Stimulated activated CD4-positive, alpha-beta T cell treated with anti-CD3 and anti-CD28 coated beads, Interleukin-1b, Interleukin-23, amount 100 ng/mL, for 24 hours (primary cell): ENCODE measurements at regions not wholly inside any gene's neighbourhood (a gene's known extent, or its start where the extent isn't known, plus 50 kb on each side); places are given as distances from the start of the nearest gene placed in this dataset.
"Not testable (repeated sequence)": the region's sequence is repeated elsewhere in the genome, so short reads cannot be mapped to it uniquely, and the experiment has no call there.

Experiments
- DNase-seq, 4 experiments: peaks; one replicate each; pipeline ENCODE4 v3.0.0-alpha.2; 2020; ENCODE audit warnings: low read depth in 4 of 4, low spot score in 1 of 4

DNA sequence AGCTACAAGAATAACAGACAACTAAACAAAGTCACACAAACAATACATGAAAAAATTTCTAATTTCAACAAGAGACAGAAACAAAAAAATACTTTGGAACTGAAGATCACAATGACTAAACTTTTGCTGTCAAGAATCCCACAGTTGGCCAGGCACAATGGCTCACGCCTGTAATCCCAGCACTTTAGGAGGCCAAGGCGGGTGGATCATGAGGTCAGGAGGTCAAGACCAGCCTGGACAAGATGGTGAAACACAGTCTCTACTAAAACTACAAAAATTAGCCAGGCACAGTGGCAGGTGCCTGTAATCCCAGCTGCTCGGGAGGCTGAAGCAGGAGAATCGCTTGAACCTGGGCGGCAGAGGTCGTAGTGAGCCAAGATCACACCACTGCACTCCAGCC is 861.6 kb downstream of the UQCRFS1 start:
- DNase-seq, result not testable (repeated sequence)

DNA sequence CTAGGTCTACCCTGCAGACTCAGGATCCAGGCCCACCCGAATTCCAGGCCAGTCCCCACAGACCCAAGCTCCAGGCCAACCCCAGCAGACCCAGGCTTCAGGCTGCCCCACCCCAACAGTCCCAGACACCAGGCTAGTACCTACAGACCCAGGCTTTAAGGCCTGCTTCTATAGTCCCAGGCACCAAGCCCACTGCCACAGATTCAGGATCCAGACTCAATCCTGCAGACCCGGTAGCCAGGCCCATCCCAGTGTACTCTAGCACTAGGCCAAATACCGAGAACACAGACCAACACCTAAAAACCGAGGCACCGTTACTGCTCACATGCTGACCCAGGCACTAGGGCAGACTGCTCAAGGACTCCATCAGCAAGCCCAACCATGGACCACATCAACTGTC is 862.3 kb downstream of the UQCRFS1 start:
- DNase-seq, result no peak

DNA sequence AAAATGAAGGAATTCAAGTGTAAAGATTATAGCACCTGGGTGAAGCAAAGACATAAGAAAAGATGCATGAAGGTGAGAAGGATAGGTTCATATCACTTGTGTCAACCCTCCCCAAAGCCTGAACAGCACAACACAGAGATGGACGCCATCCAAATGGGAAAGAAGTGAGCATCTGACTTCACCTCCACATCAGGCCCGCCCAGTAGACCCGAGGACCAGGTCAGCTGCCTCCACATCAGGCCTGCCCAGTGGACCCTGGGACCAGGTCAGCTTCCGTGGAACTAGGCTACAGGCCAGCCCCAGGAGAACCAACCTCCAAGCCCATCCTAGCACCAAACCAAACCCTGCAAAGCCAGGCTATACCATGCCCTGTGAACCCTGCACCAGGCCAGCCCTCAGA is 862.9 kb downstream of the UQCRFS1 start:
- DNase-seq, result no peak

DNA sequence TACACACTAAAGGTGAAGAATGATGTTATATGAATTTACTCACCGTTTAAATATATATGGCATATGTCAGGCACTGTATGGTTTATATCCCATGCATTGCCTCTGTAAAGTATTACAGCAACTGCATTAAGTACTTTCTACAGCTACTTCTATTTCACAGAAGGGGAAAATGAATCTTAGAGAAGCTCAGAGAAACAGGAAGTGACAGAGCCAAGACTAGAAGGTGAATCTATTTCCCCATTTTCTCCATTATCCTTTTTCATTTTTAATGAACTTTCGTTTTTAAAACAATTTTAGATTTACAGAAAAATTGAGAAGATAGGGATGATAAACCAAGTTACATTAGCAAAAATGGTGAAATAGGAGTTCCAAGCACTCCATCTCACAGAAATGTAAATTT is 863.3 kb downstream of the UQCRFS1 start:
- DNase-seq, result no peak

DNA sequence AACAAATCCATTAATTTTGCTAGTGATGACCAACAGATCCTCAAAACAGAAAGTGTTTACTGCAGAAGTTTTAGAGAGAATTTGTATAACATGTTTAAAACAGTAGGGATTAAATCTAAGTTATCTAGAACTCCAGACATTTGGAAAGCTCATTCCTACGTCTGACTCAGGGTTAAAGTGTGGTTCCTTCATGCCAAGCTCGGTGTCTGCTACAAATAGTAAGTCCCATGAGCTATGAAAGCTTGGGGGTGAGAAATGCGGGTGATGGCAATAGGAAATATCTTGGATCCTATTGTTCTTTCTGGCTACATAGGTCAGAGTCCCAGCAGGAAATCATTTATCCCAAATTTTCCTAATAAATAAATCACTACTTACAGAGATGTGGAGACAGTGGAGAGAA is 867.1 kb downstream of the UQCRFS1 start:
- DNase-seq, result no peak

DNA sequence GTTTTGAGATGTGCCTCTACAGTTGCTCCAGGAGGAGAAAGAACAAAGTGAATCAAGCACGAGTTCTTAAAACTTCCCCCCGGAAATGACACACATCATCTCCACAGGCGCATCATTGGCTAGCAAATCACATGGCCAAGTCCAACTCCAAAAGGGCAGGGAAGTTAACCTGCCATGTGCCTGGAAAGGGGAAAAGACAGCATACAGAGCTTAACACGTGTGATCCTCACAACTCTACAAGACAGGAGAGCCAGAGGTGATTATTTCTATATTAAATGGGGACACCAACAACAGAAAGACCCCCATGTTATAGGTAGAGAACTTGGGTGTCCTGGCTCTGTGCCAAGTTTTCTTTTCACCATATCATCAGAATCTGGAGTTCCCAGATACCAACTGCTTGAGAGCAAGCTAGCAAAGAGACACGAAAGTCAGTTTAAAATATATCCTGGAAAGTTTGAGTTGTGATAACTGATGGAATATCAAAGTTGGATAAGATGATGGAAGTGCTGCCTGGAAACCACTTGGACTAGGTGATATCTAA is 871.1 kb downstream of the UQCRFS1 start:
- no peak for DNase-seq

DNA sequence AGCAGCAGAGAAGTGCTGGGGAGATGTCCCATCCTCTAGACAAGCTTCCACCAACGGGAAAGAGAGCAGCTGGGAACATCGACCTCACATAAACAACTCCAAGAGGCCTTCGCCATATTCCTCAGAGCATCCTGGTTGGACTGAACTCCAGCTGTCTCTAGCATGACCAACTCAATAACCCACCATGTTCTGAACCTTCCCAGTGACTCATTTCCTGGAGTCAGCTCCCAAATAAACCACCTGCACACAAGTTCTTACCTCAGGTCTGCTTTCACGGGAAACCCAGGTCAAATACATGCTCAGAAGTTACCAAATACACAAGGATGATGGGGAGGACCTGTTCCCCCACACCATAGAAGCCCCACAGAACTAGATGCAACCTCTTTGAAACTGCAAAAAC is 878.5 kb downstream of the UQCRFS1 start:
- DNase-seq, result no peak

DNA sequence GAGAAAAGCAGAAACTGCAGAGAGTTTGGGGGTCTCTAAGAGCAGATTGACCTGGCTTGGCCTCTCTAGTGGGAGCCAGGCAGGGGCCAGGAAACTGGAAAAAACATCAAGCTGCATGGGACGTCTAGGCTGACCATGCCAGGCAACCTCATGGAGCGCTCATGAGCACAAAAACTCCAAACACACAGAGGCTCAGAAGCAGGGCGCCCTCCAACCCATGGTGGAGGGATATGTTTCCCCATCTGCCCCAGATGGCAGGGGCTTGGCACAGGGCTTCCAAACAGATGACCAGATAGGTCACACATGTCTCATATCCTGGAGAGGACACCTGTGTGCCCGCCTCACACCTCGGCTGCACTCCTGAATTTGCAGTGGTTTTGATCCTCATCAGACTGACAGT is 879.0 kb downstream of the UQCRFS1 start:
- DNase-seq, result no peak

DNA sequence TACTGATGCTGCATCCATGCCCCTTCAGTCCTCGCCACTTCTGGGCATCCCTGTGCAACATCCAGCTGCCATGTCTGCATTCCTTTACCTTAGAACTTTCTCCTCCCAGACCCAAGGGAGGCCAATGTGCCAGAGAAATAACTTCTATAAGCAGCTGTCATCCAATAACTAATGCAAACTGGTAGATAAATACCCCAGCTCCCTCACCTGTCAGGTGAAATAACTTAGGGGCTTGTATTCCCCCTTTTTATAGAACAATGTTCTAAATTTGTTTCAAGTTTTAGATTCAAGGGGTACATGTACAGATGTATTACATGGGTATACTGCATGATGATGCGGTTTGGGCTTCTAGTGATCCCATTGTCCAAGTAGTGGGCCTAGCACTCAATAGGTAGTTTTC is 880.1 kb downstream of the UQCRFS1 start:
- no peak for DNase-seq

DNA sequence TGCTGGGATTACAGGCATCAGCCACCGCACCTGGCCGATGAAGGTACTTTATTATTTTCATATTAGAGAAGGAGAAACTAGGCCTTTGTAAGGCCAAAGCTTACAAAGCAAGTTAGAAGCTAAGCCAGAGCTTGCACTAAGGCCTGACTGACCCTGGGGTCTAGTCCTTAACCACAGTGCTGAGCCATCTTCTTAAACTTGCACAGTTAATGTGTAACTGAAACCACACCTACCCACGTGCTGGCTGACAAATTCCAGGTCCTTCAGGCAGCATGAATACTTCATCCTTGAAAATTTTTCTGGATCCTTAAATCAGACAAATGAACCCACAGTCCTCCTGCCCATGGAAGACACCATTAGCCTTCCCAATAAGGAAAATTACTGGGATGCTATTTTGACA is 880.6 kb downstream of the UQCRFS1 start:
- no peak for DNase-seq

DNA sequence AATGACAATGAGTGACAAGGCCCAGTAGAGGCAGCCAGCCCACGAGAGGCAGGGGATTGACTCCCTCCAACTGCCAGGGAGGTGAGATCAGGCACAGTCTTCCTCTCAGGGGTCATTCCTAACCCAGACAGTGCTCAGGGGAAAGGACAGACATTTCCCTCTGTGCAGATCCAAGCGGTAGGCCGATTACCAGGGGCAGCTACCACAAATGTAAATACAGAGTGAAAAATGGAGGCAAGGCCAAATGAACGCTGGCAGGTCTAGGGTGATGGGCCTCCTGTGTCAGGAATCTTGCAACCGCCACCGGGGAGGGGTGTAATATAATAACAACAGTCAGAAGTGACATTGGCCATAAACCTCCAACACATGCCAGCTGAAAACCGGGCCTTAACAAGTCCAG is 881.4 kb downstream of the UQCRFS1 start:
- DNase-seq, result no peak

DNA sequence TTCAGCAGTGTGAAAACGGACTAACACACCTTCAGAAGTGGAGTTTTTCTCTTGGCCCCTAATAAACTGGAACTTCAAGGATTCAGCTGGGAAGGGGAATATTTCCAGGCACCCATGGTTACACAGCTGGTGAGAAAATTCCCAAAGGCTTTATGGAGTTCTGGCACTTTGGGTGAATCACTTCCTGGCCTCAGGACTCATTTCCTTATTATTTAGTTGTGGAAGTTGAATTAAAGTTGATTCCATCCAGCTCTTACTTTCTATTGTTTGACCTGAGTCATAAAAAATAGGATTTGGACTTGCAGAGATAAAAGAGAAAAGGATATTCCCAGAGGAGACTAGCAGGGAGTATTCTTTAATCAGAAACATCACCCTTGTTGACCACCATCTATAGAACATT is 882.1 kb downstream of the UQCRFS1 start:
- no peak for DNase-seq

DNA sequence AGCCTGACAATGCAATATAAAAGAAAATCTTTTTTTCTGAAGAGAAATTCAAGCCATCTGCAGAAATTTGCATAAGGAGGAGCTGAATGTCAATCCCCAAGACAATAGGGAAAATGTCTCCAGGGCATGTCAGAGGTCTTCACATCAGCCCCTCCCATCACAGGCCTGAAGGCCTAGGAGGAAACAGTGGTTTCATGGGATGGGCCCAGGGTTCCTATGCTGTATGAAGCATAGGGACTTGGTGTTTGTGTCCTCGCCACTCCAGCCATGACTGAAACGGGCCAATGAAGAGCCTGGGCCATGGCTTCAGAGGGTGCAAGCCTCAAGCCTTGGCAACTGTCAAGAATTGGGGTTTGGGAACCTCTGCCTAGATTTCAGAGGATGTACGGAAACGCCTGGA is 883.5 kb downstream of the UQCRFS1 start:
- no peak for DNase-seq

DNA sequence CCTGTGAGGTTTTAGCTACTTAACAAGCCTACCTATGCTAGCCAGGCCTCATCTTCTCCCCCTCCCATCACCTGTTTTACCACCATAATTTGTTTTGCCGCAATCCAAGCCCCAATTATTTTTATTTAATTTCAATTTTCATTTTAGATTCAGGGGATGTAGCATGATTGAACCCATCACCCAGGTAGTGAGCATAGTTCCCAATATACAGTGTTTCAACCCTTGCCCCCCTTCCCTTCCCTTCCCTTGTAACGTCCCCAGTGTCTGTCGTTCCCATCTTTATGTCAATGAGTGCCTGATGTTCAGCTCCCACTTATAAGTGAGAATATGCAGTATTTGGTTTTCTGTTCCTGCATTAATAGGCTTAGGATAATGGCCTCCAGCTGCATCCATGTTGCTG is 885.0 kb downstream of the UQCRFS1 start:
- DNase-seq, result no peak

DNA sequence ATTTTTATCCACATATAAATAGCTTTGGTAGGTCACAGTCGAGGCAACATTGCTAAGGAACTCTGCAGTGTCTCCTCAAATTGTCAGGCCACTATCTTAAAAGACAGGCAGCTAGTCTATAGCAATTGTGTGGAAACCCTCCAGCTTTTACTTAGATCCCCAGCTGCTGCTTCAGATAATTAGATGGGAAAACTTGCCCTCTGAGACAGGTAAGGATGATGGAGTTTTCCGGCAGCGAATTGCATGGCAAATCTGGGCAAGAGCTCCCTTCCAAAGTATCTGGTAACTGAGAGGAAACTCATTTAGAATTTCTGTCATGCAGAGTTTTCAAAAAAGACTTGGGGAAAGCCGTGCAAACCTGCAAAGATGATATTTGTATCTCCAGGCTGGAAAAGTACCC is 886.2 kb downstream of the UQCRFS1 start:
- DNase-seq, result no peak

DNA sequence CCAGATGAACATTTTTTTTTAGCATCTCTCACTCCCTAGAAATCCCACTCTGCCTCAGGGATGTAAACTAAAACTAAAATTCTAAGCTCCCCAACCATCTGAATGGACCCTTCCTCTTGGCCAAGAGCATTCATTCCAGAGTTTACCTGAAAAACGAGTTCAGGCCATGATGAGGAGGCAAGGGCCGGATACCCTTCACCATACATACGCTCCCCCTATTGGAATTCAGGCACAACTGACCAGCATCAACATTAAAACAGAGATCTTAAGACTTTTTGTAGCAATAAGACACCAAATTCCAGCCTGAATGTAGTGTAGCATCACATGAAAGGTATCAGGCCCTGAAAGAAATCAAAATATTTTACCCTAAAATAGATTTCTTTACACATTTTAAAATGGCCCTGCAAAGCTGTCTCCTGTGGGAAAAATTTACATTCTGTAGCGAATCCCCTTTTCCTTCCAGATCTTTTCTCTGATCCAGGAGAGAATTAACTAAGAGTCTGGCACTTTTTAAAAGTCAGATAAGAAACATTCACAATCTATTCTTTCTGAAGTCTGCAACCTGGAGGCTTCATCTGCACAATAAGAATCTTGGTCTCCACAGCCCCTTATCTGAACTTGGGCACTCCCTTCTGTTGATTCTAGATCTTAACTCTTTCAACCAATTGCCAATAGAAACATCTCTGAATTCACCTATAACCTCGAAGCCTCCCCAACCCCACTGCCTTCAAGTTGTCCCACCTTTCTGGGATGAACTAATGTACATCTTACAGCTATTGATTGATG is 888.5 kb downstream of the UQCRFS1 start:
- no peak for DNase-seq

DNA sequence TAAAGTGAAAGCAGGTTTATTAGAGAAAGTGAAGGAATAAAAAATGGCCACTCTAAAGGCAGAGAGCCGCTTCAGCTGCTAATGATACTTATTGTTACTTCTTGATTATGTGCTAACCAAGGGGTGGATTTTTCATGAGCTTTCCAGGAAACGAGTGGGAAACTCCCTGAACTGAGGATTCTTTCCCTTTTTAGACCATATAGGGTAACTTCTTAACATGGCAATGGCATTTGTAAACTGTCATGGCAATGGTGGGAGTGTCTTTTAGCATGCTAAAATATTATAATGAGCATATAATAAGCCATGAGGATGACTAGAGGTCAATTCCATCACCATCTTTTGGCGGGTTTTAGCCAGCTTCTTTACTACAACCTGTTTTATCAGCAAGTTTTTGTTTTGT is 890.0 kb downstream of the UQCRFS1 start:
- DNase-seq, result no peak

DNA sequence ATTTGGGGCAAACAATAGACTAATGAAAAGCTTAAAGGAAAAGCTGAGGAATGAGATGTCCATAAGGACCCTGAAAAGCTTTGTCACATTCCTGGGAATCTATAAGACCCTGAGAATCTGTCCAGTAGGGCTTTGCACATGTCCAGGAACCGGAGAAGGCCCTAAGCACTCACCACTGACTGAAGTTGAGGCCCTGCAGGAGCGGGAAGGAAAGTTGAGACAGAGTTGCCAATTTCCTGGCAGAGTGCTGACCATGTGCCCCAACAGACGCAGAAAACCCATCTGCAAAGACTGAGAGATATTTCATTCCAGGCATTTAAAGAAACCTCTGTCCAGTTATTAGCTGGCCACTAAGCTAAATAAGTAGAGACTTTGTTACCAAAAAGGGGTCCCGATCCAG is 890.5 kb downstream of the UQCRFS1 start:
- DNase-seq, result no peak

DNA sequence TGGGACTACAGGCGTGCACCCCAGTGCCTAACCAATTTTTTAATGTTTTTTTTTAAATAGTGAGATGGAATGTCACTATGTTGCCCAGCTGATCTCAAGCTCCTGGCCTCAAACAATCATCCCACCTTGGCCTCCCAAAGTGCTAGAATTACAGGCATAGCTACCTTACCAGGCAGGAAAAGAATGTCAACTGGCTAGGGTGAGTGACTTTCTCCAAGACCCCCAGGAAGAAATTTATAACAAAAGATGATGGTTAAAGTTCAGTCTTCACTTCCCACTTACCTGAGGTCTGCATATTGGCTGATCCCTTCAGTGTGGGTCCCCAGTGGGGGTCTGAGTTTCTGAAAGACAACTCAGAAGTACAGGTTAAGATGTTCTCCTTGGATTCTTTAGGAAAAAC is 893.0 kb downstream of the UQCRFS1 start:
- no peak for DNase-seq

DNA sequence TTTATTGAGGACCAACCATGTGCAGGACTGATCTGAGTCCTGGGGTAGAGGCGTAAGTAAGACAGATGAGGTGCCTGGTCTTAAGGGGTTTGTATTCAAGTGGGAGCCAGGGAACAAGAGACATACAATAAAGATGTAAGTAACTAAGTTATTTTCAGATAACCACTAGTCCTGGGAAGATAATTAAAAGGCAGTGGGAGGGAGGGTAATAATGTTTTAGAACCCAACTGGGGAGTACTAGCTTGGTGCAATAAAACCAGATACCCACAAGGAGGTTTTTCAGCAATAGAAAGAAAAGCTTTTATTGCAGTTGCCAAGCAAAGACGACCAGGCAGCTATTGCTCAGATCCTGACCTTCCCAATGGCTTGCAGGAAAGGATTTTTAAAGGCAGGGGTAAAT is 893.7 kb downstream of the UQCRFS1 start:
- DNase-seq, result no peak

DNA sequence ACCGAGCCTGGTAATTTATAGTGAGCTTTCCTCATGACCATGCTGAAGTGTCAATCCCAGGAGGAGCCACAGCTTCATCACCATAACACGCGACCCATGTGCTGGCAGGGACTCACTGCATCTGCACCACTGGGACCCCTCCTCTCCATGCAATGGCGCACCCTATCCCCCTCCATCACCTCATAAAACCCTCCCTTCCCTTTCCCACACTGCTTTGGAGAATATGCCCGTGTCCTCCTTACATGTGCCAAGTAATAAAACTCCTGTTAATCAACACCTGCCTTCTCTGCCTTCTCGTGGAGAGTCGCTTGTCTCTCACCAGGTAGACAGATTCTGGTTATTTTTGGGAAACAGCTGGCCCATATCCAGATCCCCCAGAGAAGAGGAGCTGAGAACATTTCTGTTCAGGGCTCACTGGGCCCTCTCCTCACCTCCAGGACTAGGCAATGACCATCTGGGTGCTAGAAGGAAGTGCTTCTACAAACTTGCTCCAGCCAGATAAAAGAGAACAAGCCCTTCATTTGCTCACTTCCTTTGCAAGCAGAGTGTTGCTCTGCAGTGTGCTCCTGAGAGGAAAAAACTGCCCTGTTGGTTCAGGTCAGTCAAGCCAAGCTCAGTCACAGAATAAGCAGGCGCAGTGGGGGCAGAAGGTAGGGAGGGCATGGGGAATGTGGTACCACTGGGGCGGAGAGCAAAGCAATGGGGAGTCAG is 894.3 kb downstream of the UQCRFS1 start:
- DNase-seq, result no peak

DNA sequence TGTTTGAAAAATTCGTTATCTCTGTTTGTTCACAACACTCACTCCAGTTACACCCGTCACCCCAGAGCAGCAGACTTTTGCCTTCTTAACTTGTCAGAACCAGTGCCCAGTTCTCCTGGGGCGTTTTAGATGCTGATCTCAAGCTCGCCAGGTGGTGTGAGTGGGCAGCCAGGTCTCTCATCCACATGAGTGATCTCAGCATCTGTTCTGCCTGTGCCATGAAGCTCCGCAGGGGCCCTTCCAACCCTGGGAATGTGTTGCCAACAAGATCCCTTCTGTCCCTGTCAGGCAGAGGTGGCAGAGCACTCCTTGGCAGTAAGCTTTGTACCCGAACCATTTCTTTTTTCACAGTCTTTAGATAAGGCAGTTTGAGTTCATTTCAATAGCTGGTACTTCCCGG is 896.5 kb downstream of the UQCRFS1 start:
- DNase-seq, result no peak

DNA sequence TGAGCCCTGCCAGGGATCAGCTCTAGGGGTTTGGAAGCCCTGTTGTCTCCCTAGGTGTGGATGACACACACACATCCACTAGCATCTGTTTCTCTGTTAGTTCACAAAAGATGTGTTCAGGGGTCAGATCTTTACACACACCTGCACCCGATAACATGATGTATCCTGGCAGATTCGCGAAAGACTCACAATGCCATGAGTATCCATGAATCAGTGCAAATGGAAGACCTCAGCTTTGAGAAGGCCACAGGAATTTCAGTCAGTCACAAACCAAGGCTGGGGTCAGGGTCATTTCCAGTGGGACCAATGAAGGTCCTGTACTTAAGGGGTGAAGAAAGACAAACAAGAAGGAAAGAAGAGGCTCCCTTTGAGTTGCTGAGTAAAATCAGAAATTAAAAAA is 898.2 kb downstream of the UQCRFS1 start:
- DNase-seq, result no peak
